ENCODE measurements at regions not wholly inside any gene's neighbourhood (a gene's known extent, or its start where the extent isn't known, plus 50 kb on each side); places are given as distances from the start of the nearest gene placed in this dataset.
"Not testable (repeated sequence)": the region's sequence is repeated elsewhere in the genome, so short reads cannot be mapped to it uniquely, and the experiment has no call there.

- in situ Hi-C loops (cut with HindIII; ENCODE audit: low sequenced_read_pairs), result no loop called here
Observed at GRCh38 chr7:110311556-110311955, 779.4 kb upstream of the LRRN3 start.

GRCh38 chr7:110317541-110318265 is 773.2 kb upstream of the LRRN3 start:
- in situ Hi-C loops (cut with HindIII; ENCODE audit: low sequenced_read_pairs), result no loop called here

- in situ Hi-C loops (cut with HindIII; ENCODE audit: low sequenced_read_pairs), result not testable (repeated sequence)
Observed at GRCh38 chr7:110320285-110320684, 770.6 kb upstream of the LRRN3 start.

- in situ Hi-C loops (cut with HindIII; ENCODE audit: low sequenced_read_pairs), result no loop called here
Observed at GRCh38 chr7:110322796-110323195, 768.1 kb upstream of the LRRN3 start.

- in situ Hi-C loops (cut with HindIII; ENCODE audit: low sequenced_read_pairs), result no loop called here
Observed at GRCh38 chr7:110326966-110327365, 764.0 kb upstream of the LRRN3 start.

GRCh38 chr7:110336423-110336822 is 754.5 kb upstream of the LRRN3 start:
- in situ Hi-C loops (cut with HindIII; ENCODE audit: low sequenced_read_pairs), result no loop called here

- in situ Hi-C loops (cut with HindIII; ENCODE audit: low sequenced_read_pairs), result no loop called here
Observed at GRCh38 chr7:110337646-110338045, 753.3 kb upstream of the LRRN3 start.

GRCh38 chr7:110347081-110347480 is 743.8 kb upstream of the LRRN3 start:
- in situ Hi-C loops (cut with HindIII; ENCODE audit: low sequenced_read_pairs), result no loop called here

- in situ Hi-C loops (cut with HindIII; ENCODE audit: low sequenced_read_pairs), result no loop called here
Observed at GRCh38 chr7:110356438-110356837, 734.5 kb upstream of the LRRN3 start.

GRCh38 chr7:110358028-110358427 is 732.9 kb upstream of the LRRN3 start:
- in situ Hi-C loops (cut with HindIII; ENCODE audit: low sequenced_read_pairs), result no loop called here

- in situ Hi-C loops (cut with HindIII; ENCODE audit: low sequenced_read_pairs), result no loop called here
Observed at GRCh38 chr7:110371709-110372108, 719.2 kb upstream of the LRRN3 start.

- in situ Hi-C loops (cut with HindIII; ENCODE audit: low sequenced_read_pairs), result no loop called here
Observed at GRCh38 chr7:110372685-110373084, 718.2 kb upstream of the LRRN3 start.

- in situ Hi-C loops (cut with HindIII; ENCODE audit: low sequenced_read_pairs), result no loop called here
Observed at GRCh38 chr7:110373416-110373815, 717.5 kb upstream of the LRRN3 start.

- in situ Hi-C loops (cut with HindIII; ENCODE audit: low sequenced_read_pairs), result no loop called here
Observed at GRCh38 chr7:110373859-110374258, 717.1 kb upstream of the LRRN3 start.

- in situ Hi-C loops (cut with HindIII; ENCODE audit: low sequenced_read_pairs), result no loop called here
Observed at GRCh38 chr7:110375068-110375467, 715.9 kb upstream of the LRRN3 start.

- in situ Hi-C loops (cut with HindIII; ENCODE audit: low sequenced_read_pairs), result no loop called here
Observed at GRCh38 chr7:110382736-110383135, 708.2 kb upstream of the LRRN3 start.

- in situ Hi-C loops (cut with HindIII; ENCODE audit: low sequenced_read_pairs), result no loop called here
Observed at GRCh38 chr7:110386006-110386405, 704.9 kb upstream of the LRRN3 start.

GRCh38 chr7:110386913-110387312 is 704.0 kb upstream of the LRRN3 start:
- in situ Hi-C loops (cut with HindIII; ENCODE audit: low sequenced_read_pairs), result no loop called here

GRCh38 chr7:110387689-110388088 is 703.2 kb upstream of the LRRN3 start:
- in situ Hi-C loops (cut with HindIII; ENCODE audit: low sequenced_read_pairs), result no loop called here

- in situ Hi-C loops (cut with HindIII; ENCODE audit: low sequenced_read_pairs), result no loop called here
Observed at GRCh38 chr7:110388457-110388856, 702.5 kb upstream of the LRRN3 start.

- in situ Hi-C loops (cut with HindIII; ENCODE audit: low sequenced_read_pairs), result no loop called here
Observed at GRCh38 chr7:110396021-110396420, 694.9 kb upstream of the LRRN3 start.

GRCh38 chr7:110397927-110398660 is 692.8 kb upstream of the LRRN3 start:
- in situ Hi-C loops (cut with HindIII; ENCODE audit: low sequenced_read_pairs), result no loop called here

Data from endothelial cell of hepatic sinusoid (primary cell).